ENCODE measurements at regions not wholly inside any gene's neighbourhood (a gene's known extent, or its start where the extent isn't known, plus 50 kb on each side); places are given as distances from the start of the nearest gene placed in this dataset.

GRCh38 chr2:120670771-120671480, 64.7 kb upstream of the GLI2 start:
- TF ChIP-seq TAF1 (IDR thresholded peaks at IDR 0.05; ENCODE audit: low read depth, low read length), result no peak
- TF ChIP-seq POLR2A (IDR thresholded peaks at IDR 0.05; ENCODE audit: low read depth, low read length), result no peak
- TF ChIP-seq POLR2AphosphoS5 (IDR thresholded peaks at IDR 0.05; ENCODE audit: low read depth, low read length), result no peak
- no peak for TF ChIP-seq SPI1 (IDR thresholded peaks at IDR 0.05; ENCODE audit: low read depth, low read length)
- TF ChIP-seq PAX5 (IDR thresholded peaks at IDR 0.05; ENCODE audit: insufficient read depth, low read length, severe bottlenecking), result no peak
- no peak for TF ChIP-seq POU2F2 (IDR thresholded peaks at IDR 0.05; ENCODE audit: low read depth, low read length)

All from GM12891 (cell line).